Fibroblast of skin of back (primary cell): ENCODE measurements at regions not wholly inside any gene's neighbourhood (a gene's known extent, or its start where the extent isn't known, plus 50 kb on each side); places are given as distances from the start of the nearest gene placed in this dataset.
"Not testable (repeated sequence)": the region's sequence is repeated elsewhere in the genome, so short reads cannot be mapped to it uniquely, and the experiment has no call there.

Experiments used
- DNase-seq: peaks from one replicate; pipeline ENCODE4 v3.0.0-alpha.2; 2013

- peak; percentile 7 for DNase-seq
Measured at GRCh38 chr2:91742973-91743490, 3051.6 kb downstream of the RPIA start.

GRCh38 chr2:91743910-91744309 lies 3052.4 kb downstream of the RPIA start:
- not testable (repeated sequence) for DNase-seq

GRCh38 chr2:91744700-91745141 lies 3053.2 kb downstream of the RPIA start:
- not testable (repeated sequence) for DNase-seq

GRCh38 chr2:91748902-91749301 lies 3057.4 kb downstream of the RPIA start:
- no peak for DNase-seq

GRCh38 chr2:91749665-91750064 lies 3058.2 kb downstream of the RPIA start:
- DNase-seq, result not testable (repeated sequence)

GRCh38 chr2:91759361-91759941 lies 3068.0 kb downstream of the RPIA start:
- DNase-seq, result not testable (repeated sequence)

- not testable (repeated sequence) for DNase-seq
Measured at GRCh38 chr2:91760672-91761071, 3069.2 kb downstream of the RPIA start.

GRCh38 chr2:91762312-91762711 lies 3070.8 kb downstream of the RPIA start:
- not testable (repeated sequence) for DNase-seq

- DNase-seq, result not testable (repeated sequence)
Measured at GRCh38 chr2:91763710-91764109, 3072.2 kb downstream of the RPIA start.

- peak; percentile 70 for DNase-seq
Measured at GRCh38 chr2:91764581-91765002, 3073.1 kb downstream of the RPIA start.

GRCh38 chr2:91765018-91765754 lies 3073.7 kb downstream of the RPIA start:
- DNase-seq, result not testable (repeated sequence)

- peak; percentile 89 for DNase-seq
Measured at GRCh38 chr2:91766349-91767048, 3075.0 kb downstream of the RPIA start.

GRCh38 chr2:91768301-91768700 lies 3076.8 kb downstream of the RPIA start:
- not testable (repeated sequence) for DNase-seq

GRCh38 chr2:91768997-91769396 lies 3077.5 kb downstream of the RPIA start:
- DNase-seq, result not testable (repeated sequence)

- not testable (repeated sequence) for DNase-seq
Measured at GRCh38 chr2:91770046-91770575, 3078.6 kb downstream of the RPIA start.

GRCh38 chr2:91771604-91772003 lies 3080.1 kb downstream of the RPIA start:
- not testable (repeated sequence) for DNase-seq

- DNase-seq, result peak; percentile 18
Measured at GRCh38 chr2:91772240-91772937, 3080.9 kb downstream of the RPIA start.

- not testable (repeated sequence) for DNase-seq
Measured at GRCh38 chr2:91773810-91774209, 3082.3 kb downstream of the RPIA start.

- not testable (repeated sequence) for DNase-seq
Measured at GRCh38 chr2:91775193-91775592, 3083.7 kb downstream of the RPIA start.

GRCh38 chr2:91780324-91780723 lies 3088.9 kb downstream of the RPIA start:
- DNase-seq, result not testable (repeated sequence)

GRCh38 chr2:91809391-91809790 lies 3061.8 kb upstream of the TEKT4 start:
- DNase-seq, result not testable (repeated sequence)
